ENCODE measurements at regions not wholly inside any gene's neighbourhood (a gene's known extent, or its start where the extent isn't known, plus 50 kb on each side); places are given as distances from the start of the nearest gene placed in this dataset.
"Not testable (repeated sequence)": the region's sequence is repeated elsewhere in the genome, so short reads cannot be mapped to it uniquely, and the experiment has no call there.

DNA sequence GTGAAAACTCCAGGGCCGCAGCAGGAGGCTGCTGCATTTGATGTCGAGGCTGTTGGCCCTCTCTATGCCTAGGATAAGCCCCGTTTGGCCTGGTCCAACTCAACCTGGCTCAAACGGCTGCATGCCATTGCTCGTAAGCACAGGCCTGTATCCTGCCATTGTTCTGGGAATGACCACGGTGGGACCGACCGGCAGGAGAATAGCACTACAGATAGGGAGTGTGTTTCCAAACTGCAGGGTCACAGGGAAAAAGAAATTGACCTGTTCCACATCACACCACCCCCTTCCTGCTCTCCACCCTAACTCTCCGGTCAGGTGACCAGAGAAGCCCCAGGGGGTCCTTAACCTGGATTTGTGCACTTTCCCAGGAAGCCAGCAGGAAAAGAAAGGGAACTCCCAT lies 278.7 kb upstream of the KLF4 start (continued):
- TF ChIP-seq PRDM6 (tag by site-specific recombination; IDR thresholded peaks at IDR 0.05): no peak
- TF ChIP-seq ZNF335 (tag by site-specific recombination; conservative IDR thresholded peaks at IDR 0.05): no peak
- TF ChIP-seq BCL11B (tag by site-specific recombination; IDR thresholded peaks at IDR 0.05; ENCODE audit: low read depth): no peak
- TF ChIP-seq ZNF292 (tag by site-specific recombination; IDR thresholded peaks at IDR 0.05; ENCODE audit: borderline replicate concordance, low read depth): no peak
- TF ChIP-seq KLF1 (tag by site-specific recombination; IDR thresholded peaks at IDR 0.05): no peak
- TF ChIP-seq ZNF10 (tag by site-specific recombination; IDR thresholded peaks at IDR 0.05): no peak
- TF ChIP-seq ZNF133 (tag by site-specific recombination; IDR thresholded peaks at IDR 0.05): no peak
- no peak for TF ChIP-seq ZNF202 (tag by site-specific recombination; IDR thresholded peaks at IDR 0.05; ENCODE audit: borderline replicate concordance)
- no peak for TF ChIP-seq YY1 (tag by site-specific recombination; IDR thresholded peaks at IDR 0.05)
- no peak for TF ChIP-seq ZNF155 (tag by site-specific recombination; IDR thresholded peaks at IDR 0.05)

DNA sequence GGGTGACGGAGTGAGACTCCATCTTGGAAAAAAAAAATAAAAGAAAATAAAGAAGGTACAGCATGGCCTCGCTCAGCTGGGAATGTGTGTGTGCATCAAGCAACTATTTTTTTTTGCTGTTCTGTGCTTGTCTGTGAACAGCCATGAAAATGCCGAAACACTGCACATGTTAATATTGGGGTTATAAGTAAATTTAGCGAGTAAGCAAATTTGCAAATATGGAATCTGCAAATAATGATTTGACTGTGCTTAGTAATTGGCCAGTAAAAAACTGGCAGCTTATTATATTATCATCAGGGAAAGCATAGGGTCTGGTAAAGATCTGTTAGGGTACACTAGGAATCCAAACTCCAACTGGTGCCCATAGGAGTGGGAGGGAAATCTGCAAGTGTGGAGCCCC lies 278.1 kb upstream of the KLF4 start:
- Histone ChIP-seq H3K4me3 (ENCODE audit: low read depth, low read length) (no peak overlapping the region), H3K36me3 (ENCODE audit: control insufficient read depth in 2 of 2, insufficient read depth in 1 of 2, low read length in 2 of 2) (no peaks in the 10 kb centered on the region), H3K27ac (ENCODE audit: extremely low read depth, low read depth, low read length) (no peak overlapping the region), H3K4me1 (ENCODE audit: control insufficient read depth, insufficient read depth, low read length) (no peaks in the 10 kb centered on the region), H3K9me3 (ENCODE audit: control insufficient read depth, insufficient read depth, low read depth, low read length) (no peaks in the 10 kb centered on the region)
- TF ChIP-seq HOXD13 (CRISPR knock-in tag; IDR thresholded peaks at IDR 0.05; ENCODE audit: borderline replicate concordance) (no peak), ZBTB11 (tag by site-specific recombination; conservative IDR thresholded peaks at IDR 0.05; ENCODE audit: low read depth) (no peak)
- POLR2A ChIA-PET: interaction anchor here (0.6 kb wide), 1 partner anchor 348 kb away, joined by 3 read pairs; no protein-coding TSS in a partner anchor
- CTCF ChIA-PET: interaction anchor here (0.7 kb wide), 1 partner anchor 426 kb away, joined by 3 read pairs; no protein-coding TSS in a partner anchor

DNA sequence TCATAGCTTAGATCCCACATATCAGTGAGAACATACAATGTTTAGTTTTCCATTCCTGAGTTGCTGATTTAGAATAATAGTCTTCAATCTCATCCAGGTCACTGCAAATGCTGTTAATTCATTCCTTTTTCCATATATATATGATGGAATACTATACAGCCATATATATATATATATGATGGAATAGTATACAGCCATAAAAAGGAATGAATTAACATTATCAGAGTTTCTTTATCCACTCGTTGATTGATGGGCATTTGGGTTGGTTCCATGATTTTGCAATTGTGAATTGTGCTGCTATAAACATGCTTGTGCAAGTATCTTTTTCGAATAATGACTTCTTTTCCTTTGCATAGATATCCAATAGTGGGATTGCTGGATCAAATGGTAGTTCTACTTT lies 273.9 kb upstream of the KLF4 start:
- CTCF ChIA-PET; H3K4me1 ChIP-seq (ENCODE audit: control insufficient read depth, insufficient read depth, low read length); H3K9me3 ChIP-seq (ENCODE audit: control insufficient read depth, insufficient read depth, low read depth, low read length); H3K27ac ChIP-seq (ENCODE audit: extremely low read depth, low read depth, low read length); POLR2A ChIA-PET; H3K36me3 ChIP-seq (ENCODE audit: control insufficient read depth in 2 of 2, insufficient read depth in 1 of 2, low read length in 2 of 2); H3K4me3 ChIP-seq (ENCODE audit: low read depth, low read length): not testable (repeated sequence)
- TF ChIP-seq ZNF146 (tag by site-specific recombination; IDR thresholded peaks at IDR 0.05): peak; percentile 72

GRCh38 chr9:107761307-107761706 lies 271.7 kb upstream of the KLF4 start:
- no peaks in the 10 kb centered on the region for H3K4me1 ChIP-seq (ENCODE audit: control insufficient read depth, insufficient read depth, low read length)
- no peaks in the 10 kb centered on the region for H3K9me3 ChIP-seq (ENCODE audit: control insufficient read depth, insufficient read depth, low read depth, low read length)
- ChIA-PET POLR2A (no interaction called here), CTCF (no interaction called here)
- no peak overlapping the region for H3K27ac ChIP-seq (ENCODE audit: extremely low read depth, low read depth, low read length)
- no peaks in the 10 kb centered on the region for H3K36me3 ChIP-seq (ENCODE audit: control insufficient read depth in 2 of 2, insufficient read depth in 1 of 2, low read length in 2 of 2)
- H3K4me3 ChIP-seq (ENCODE audit: low read depth, low read length): no peak overlapping the region
- TF ChIP-seq ZNF610 (tag by site-specific recombination; IDR thresholded peaks at IDR 0.05; ENCODE audit: borderline replicate concordance): no peak
- no peak for TF ChIP-seq ZNF529 (tag by site-specific recombination; IDR thresholded peaks at IDR 0.05; ENCODE audit: insufficient replicate concordance)
- TF ChIP-seq ZNF292 (tag by site-specific recombination; IDR thresholded peaks at IDR 0.05; ENCODE audit: borderline replicate concordance, low read depth): no peak
- no peak for TF ChIP-seq ZNF768 (tag by site-specific recombination; IDR thresholded peaks at IDR 0.05)
- TF ChIP-seq ZNF423 (tag by site-specific recombination; IDR thresholded peaks at IDR 0.05): no peak
- TF ChIP-seq, protein P1, sequence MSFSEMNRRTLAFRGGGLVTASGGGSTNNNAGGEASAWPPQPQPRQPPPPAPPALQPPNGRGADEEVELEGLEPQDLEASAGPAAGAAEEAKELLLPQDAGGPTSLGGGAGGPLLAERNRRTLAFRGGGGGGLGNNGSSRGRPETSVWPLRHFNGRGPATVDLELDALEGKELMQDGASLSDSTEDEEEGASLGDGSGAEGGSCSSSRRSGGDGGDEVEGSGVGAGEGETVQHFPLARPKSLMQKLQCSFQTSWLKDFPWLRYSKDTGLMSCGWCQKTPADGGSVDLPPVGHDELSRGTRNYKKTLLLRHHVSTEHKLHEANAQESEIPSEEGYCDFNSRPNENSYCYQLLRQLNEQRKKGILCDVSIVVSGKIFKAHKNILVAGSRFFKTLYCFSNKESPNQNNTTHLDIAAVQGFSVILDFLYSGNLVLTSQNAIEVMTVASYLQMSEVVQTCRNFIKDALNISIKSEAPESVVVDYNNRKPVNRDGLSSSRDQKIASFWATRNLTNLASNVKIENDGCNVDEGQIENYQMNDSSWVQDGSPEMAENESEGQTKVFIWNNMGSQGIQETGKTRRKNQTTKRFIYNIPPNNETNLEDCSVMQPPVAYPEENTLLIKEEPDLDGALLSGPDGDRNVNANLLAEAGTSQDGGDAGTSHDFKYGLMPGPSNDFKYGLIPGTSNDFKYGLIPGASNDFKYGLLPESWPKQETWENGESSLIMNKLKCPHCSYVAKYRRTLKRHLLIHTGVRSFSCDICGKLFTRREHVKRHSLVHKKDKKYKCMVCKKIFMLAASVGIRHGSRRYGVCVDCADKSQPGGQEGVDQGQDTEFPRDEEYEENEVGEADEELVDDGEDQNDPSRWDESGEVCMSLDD (tag by site-specific recombination; IDR thresholded peaks at IDR 0.05): no peak
- no peak for TF ChIP-seq ZNF394 (tag by site-specific recombination; IDR thresholded peaks at IDR 0.05; ENCODE audit: borderline replicate concordance)
- no peak for TF ChIP-seq KLF16 (tag by site-specific recombination; IDR thresholded peaks at IDR 0.05)
- no peak for TF ChIP-seq YY2 (tag by site-specific recombination; IDR thresholded peaks at IDR 0.05)
- no peak for TF ChIP-seq ZFP69B (tag by site-specific recombination; IDR thresholded peaks at IDR 0.05)
- no peak for TF ChIP-seq ZNF157 (tag by site-specific recombination; IDR thresholded peaks at IDR 0.05)
- no peak for TF ChIP-seq ZBTB48 (tag by site-specific recombination; IDR thresholded peaks at IDR 0.05)
- TF ChIP-seq ZFHX2 (tag by site-specific recombination; conservative IDR thresholded peaks at IDR 0.05): no peak
